ES-I3 (cell line): ENCODE measurements at regions not wholly inside any gene's neighbourhood (a gene's known extent, or its start where the extent isn't known, plus 50 kb on each side); places are given as distances from the start of the nearest gene placed in this dataset.
A peak's percentile ranks its signal among the peaks of the same experiment; 100 is the strongest.
"Not testable (repeated sequence)": the region's sequence is repeated elsewhere in the genome, so short reads cannot be mapped to it uniquely, and the experiment has no call there.

ENCODE experiments used
- H3K36me3 ChIP-seq: 2 replicates; pipeline ENCODE4 v1.6.1; 2013; ENCODE audit warnings: mild to moderate bottlenecking, low read length, control low read depth, moderate library complexity; ENCODE audit not compliant: insufficient read depth
- H3K4me1 ChIP-seq: 2 replicates; pipeline ENCODE4 v1.6.1; 2013; ENCODE audit warnings: mild to moderate bottlenecking, control low read depth, low read length; ENCODE audit not compliant: insufficient read depth
- H3K9ac ChIP-seq: 2 replicates; pipeline ENCODE4 v1.6.1; 2013; ENCODE audit warnings: low read depth, mild to moderate bottlenecking, low read length, moderate library complexity
- H3K9me3 ChIP-seq: 2 replicates; pipeline ENCODE4 v1.6.1; 2013; ENCODE audit warnings: mild to moderate bottlenecking, low read length, moderate library complexity; ENCODE audit not compliant: control insufficient read depth, insufficient read depth

GRCh38 chr5:36739751-36740221, 133.4 kb downstream of the SLC1A3 start:
- H3K36me3 ChIP-seq = no peaks in the 10 kb centered on the region
- peaks cover 4% of the 10 kb centered on the region; the same call in 1 of the 2 replicates for H3K4me1 ChIP-seq
- H3K9ac ChIP-seq = no peak overlapping the region
- H3K9me3 ChIP-seq = no peaks in the 10 kb centered on the region

GRCh38 chr5:36740259-36740898, 134.0 kb downstream of the SLC1A3 start:
- peaks cover 4% of the 10 kb centered on the region; the same call in 1 of the 2 replicates for H3K4me1 ChIP-seq
- H3K36me3 ChIP-seq = no peaks in the 10 kb centered on the region
- H3K9me3 ChIP-seq = no peaks in the 10 kb centered on the region
- H3K9ac ChIP-seq = no peak overlapping the region

GRCh38 chr5:36741128-36741527, 134.7 kb downstream of the SLC1A3 start:
- H3K4me1 ChIP-seq = peaks cover 4% of the 10 kb centered on the region; the same call in 1 of the 2 replicates

GRCh38 chr5:36743891-36744772, 132.4 kb upstream of the NIPBL start:
- peak overlapping the region; percentile 85; the same call in 1 of the 2 replicates for H3K9ac ChIP-seq
- no peaks in the 10 kb centered on the region for H3K9me3 ChIP-seq
- no peaks in the 10 kb centered on the region for H3K36me3 ChIP-seq
- peaks cover 4% of the 10 kb centered on the region; the same call in 1 of the 2 replicates for H3K4me1 ChIP-seq

More at GRCh38 chr5:36741128-36741527, 134.7 kb downstream of the SLC1A3 start:
- H3K9me3 ChIP-seq = no peaks in the 10 kb centered on the region
- H3K36me3 ChIP-seq = no peaks in the 10 kb centered on the region
- no peak overlapping the region for H3K9ac ChIP-seq

GRCh38 chr5:36744773-36745589, 131.6 kb upstream of the NIPBL start:
- Histone ChIP-seq H3K9me3 (no peaks in the 10 kb centered on the region), H3K4me1 (peaks cover 2% of the 10 kb centered on the region; the same call in 1 of the 2 replicates), H3K9ac (peak overlapping the region; percentile 85), H3K36me3 (no peaks in the 10 kb centered on the region)

GRCh38 chr5:36747794-36748193, 128.8 kb upstream of the NIPBL start:
- H3K9me3 ChIP-seq, H3K9ac ChIP-seq, H3K36me3 ChIP-seq, H3K4me1 ChIP-seq: not testable (repeated sequence)

- Histone ChIP-seq H3K9me3 (no peaks in the 10 kb centered on the region), H3K36me3 (no peaks in the 10 kb centered on the region), H3K9ac (no peak overlapping the region), H3K4me1 (no peaks in the 10 kb centered on the region)
Measured at GRCh38 chr5:36751886-36752285, 124.7 kb upstream of the NIPBL start.

GRCh38 chr5:36755342-36755741, 121.2 kb upstream of the NIPBL start:
- Histone ChIP-seq H3K9me3 (no peaks in the 10 kb centered on the region), H3K36me3 (no peaks in the 10 kb centered on the region), H3K4me1 (no peaks in the 10 kb centered on the region), H3K9ac (no peak overlapping the region)

- Histone ChIP-seq H3K36me3 (no peaks in the 10 kb centered on the region), H3K9ac (no peak overlapping the region), H3K9me3 (no peaks in the 10 kb centered on the region), H3K4me1 (no peaks in the 10 kb centered on the region)
Measured at GRCh38 chr5:36755920-36756488, 120.6 kb upstream of the NIPBL start.

GRCh38 chr5:36756848-36757247, 119.7 kb upstream of the NIPBL start:
- H3K36me3 ChIP-seq = no peaks in the 10 kb centered on the region
- H3K4me1 ChIP-seq = no peaks in the 10 kb centered on the region
- H3K9ac ChIP-seq = no peak overlapping the region
- no peaks in the 10 kb centered on the region for H3K9me3 ChIP-seq

- H3K4me1 ChIP-seq = no peaks in the 10 kb centered on the region
- no peaks in the 10 kb centered on the region for H3K9me3 ChIP-seq
- H3K9ac ChIP-seq = no peak overlapping the region
- H3K36me3 ChIP-seq = no peaks in the 10 kb centered on the region
Measured at GRCh38 chr5:36759117-36759516, 117.5 kb upstream of the NIPBL start.

GRCh38 chr5:36763454-36763853, 113.1 kb upstream of the NIPBL start:
- H3K36me3 ChIP-seq = no peaks in the 10 kb centered on the region
- no peak overlapping the region for H3K9ac ChIP-seq
- H3K9me3 ChIP-seq = no peaks in the 10 kb centered on the region
- H3K4me1 ChIP-seq = no peaks in the 10 kb centered on the region

GRCh38 chr5:36765876-36766275, 110.7 kb upstream of the NIPBL start:
- no peaks in the 10 kb centered on the region for H3K4me1 ChIP-seq
- H3K36me3 ChIP-seq = no peaks in the 10 kb centered on the region
- no peaks in the 10 kb centered on the region for H3K9me3 ChIP-seq
- no peak overlapping the region for H3K9ac ChIP-seq

GRCh38 chr5:36766981-36767380, 109.6 kb upstream of the NIPBL start:
- Histone ChIP-seq H3K36me3 (no peaks in the 10 kb centered on the region), H3K4me1 (no peaks in the 10 kb centered on the region), H3K9me3 (no peaks in the 10 kb centered on the region), H3K9ac (no peak overlapping the region)
